Liver (tissue), 8 donors: ENCODE measurements at regions not wholly inside any gene's neighbourhood (a gene's known extent, or its start where the extent isn't known, plus 50 kb on each side); places are given as distances from the start of the nearest gene placed in this dataset.

Experiments
- DNase-seq: peaks from one replicate; pipeline ENCODE4 v3.0.0-alpha.2; 2017; ENCODE audit warnings: low spot score
- H3K27ac ChIP-seq, 2 donors: one replicate each; pipeline ENCODE4 v1.7.0; 2013; ENCODE audit warnings: inconsistent platforms in 2 of 2, low read length in 2 of 2, control low read depth in 1 of 2, low read depth in 1 of 2, mild to moderate bottlenecking in 1 of 2
- H3K27me3 ChIP-seq, 4 donors: one replicate each; pipeline versions ENCODE4 v1.6.1 to v1.7.0; 2013; ENCODE audit warnings: low read length in 3 of 4, inconsistent platforms in 1 of 4, mild to moderate bottlenecking in 1 of 4, moderate library complexity in 1 of 4; ENCODE audit not compliant: control insufficient read depth in 4 of 4, insufficient read depth in 4 of 4
- H3K36me3 ChIP-seq, 4 donors: one replicate each; pipeline versions ENCODE4 v1.6.1 to v1.7.0; 2013; ENCODE audit warnings: low read length in 3 of 4, mild to moderate bottlenecking in 3 of 4, low read depth in 1 of 4, moderate library complexity in 1 of 4; ENCODE audit not compliant: control insufficient read depth in 4 of 4, insufficient read depth in 3 of 4
- H3K4me1 ChIP-seq, 4 donors: one replicate each; pipeline versions ENCODE4 v1.6.1 to v1.7.0; 2013; ENCODE audit warnings: low read length in 3 of 4, mild to moderate bottlenecking in 3 of 4, moderate library complexity in 1 of 4; ENCODE audit not compliant: control insufficient read depth in 4 of 4, insufficient read depth in 4 of 4
- H3K4me3 ChIP-seq, 3 donors: one replicate each; pipeline versions ENCODE4 v1.6.1 to v1.7.0; 2013; ENCODE audit warnings: low read length in 3 of 3, control low read depth in 1 of 3, low read depth in 1 of 3, mild to moderate bottlenecking in 1 of 3
- H3K9ac ChIP-seq, 2 donors: one replicate each; pipeline ENCODE4 v1.7.0; 2013; ENCODE audit warnings: low read length in 2 of 2, mild to moderate bottlenecking in 2 of 2, moderate library complexity in 2 of 2, control low read depth in 1 of 2, low read depth in 1 of 2
- H3K9me3 ChIP-seq, 4 donors: one replicate each; pipeline versions ENCODE4 v1.6.1 to v1.7.0; 2013; ENCODE audit warnings: low read length in 3 of 4; ENCODE audit not compliant: control insufficient read depth in 4 of 4
- ATF3 ChIP-seq: IDR thresholded peaks from 2 replicates; pipeline ENCODE4 v1.6.1; 2016; ENCODE audit warnings: antibody characterized with exemption
- EGR1 ChIP-seq, 2 donors: IDR thresholded peaks; 2 replicates each; pipeline ENCODE4 v1.6.1; 2016 to 2018; ENCODE audit warnings: antibody characterized with exemption in 2 of 2, low read depth in 2 of 2
- FOXA1 ChIP-seq: IDR thresholded peaks from 2 replicates; pipeline ENCODE4 v1.6.1; 2016; ENCODE audit warnings: antibody characterized with exemption
- FOXA2 ChIP-seq: IDR thresholded peaks from 2 replicates; pipeline ENCODE4 v1.6.1; 2016; ENCODE audit warnings: antibody characterized with exemption
- GABPA ChIP-seq, 2 donors: IDR thresholded peaks in 1 of 2; conservative IDR thresholded peaks in 1 of 2; 2 replicates each; pipeline ENCODE4 v1.6.1; 2016; ENCODE audit warnings: antibody characterized with exemption in 2 of 2, mild to moderate bottlenecking in 1 of 2, moderate library complexity in 1 of 2
- HNF4A ChIP-seq, 2 donors: conservative IDR thresholded peaks; 2 replicates each; pipeline ENCODE4 v1.6.1; 2016; ENCODE audit warnings: antibody characterized with exemption in 2 of 2, mild to moderate bottlenecking in 2 of 2
- HNF4G ChIP-seq: IDR thresholded peaks from 2 replicates; pipeline ENCODE4 v1.6.1; 2016; ENCODE audit warnings: antibody characterized with exemption
- JUND ChIP-seq, 2 donors: IDR thresholded peaks; 2 replicates each; pipeline ENCODE4 v1.6.1; 2016; ENCODE audit warnings: antibody characterized with exemption in 2 of 2
- NR2F2 ChIP-seq: IDR thresholded peaks from 2 replicates; pipeline ENCODE4 v1.6.1; 2016; ENCODE audit warnings: antibody characterized with exemption
- RAD21 ChIP-seq, 2 donors: IDR thresholded peaks; 2 replicates each; pipeline ENCODE4 v1.6.1; 2016; ENCODE audit warnings: antibody characterized with exemption in 2 of 2, mild to moderate bottlenecking in 2 of 2
- REST ChIP-seq: IDR thresholded peaks from 2 replicates; pipeline ENCODE4 v1.6.1; 2016; ENCODE audit warnings: antibody characterized with exemption, mild to moderate bottlenecking
- RXRA ChIP-seq, 2 donors: IDR thresholded peaks; 2 replicates each; pipeline ENCODE4 v1.6.1; 2017 to 2018; ENCODE audit warnings: antibody characterized with exemption in 2 of 2, mild to moderate bottlenecking in 1 of 2
- SP1 ChIP-seq: IDR thresholded peaks from 2 replicates; pipeline ENCODE4 v1.6.1; 2018; ENCODE audit warnings: antibody characterized with exemption, mild to moderate bottlenecking
- TAF1 ChIP-seq: conservative IDR thresholded peaks from 2 replicates; pipeline ENCODE4 v1.6.1; 2016; ENCODE audit warnings: antibody characterized with exemption, mild to moderate bottlenecking
- YY1 ChIP-seq: IDR thresholded peaks from 2 replicates; pipeline ENCODE4 v1.6.1; 2016; ENCODE audit warnings: antibody characterized with exemption, mild to moderate bottlenecking
- WGBS: extraction: QIAGEN DNeasy Blood & Tissue Kit; methylation state at CpG from one replicate; pipeline ENCODE4 v1.1.7; 2013; 5-methylcytosine and 5-hydroxymethylcytosine counted together
- TF ChIP-seq, protein P1 (sequence below): fragments of 150-350 bp; IDR thresholded peaks from 2 replicates; pipeline ENCODE4 v1.5.1; 2017; ENCODE audit warnings: improper control_type of control experiment, low read depth, low read length; ENCODE audit not compliant: missing input control
- TF ChIP-seq, protein P2 (sequence below): IDR thresholded peaks from 2 replicates; pipeline ENCODE4 v1.6.1; 2016; ENCODE audit warnings: antibody characterized with exemption
- TF ChIP-seq, protein P3 (sequence below): IDR thresholded peaks from 2 replicates; pipeline ENCODE4 v1.6.1; 2016; ENCODE audit warnings: antibody characterized with exemption
- donor health status: healthy.
- donor health status: healthy.
- donor health status: healthy.
- donor health status: healthy.
- donor health status: healthy.

GRCh38 chr20:48530957-48531356 lies 296.8 kb downstream of the PREX1 start:
- no peak for DNase-seq
- WGBS, result 77% methylated on average over 5 of the region's 5 CpGs
- Histone ChIP-seq H3K4me3 (no peak overlapping the region), H3K27me3 (peaks cover 0 to 14% (median under 1%) of the 10 kb centered on the region in 4 donors), H3K9me3 (no peaks in the 10 kb centered on the region), H3K4me1 (no peaks in the 10 kb centered on the region), H3K27ac (no peak overlapping the region), H3K36me3 (no peaks in the 10 kb centered on the region), H3K9ac (no peak overlapping the region)
- TF ChIP-seq ATF3 (no peak), HNF4A (conservative IDR thresholded peaks at IDR 0.05) (no peak), JUND (IDR thresholded peaks at IDR 0.05) (no peak), RAD21 (IDR thresholded peaks at IDR 0.05) (no peak), REST (no peak)
- TF ChIP-seq, protein P1, sequence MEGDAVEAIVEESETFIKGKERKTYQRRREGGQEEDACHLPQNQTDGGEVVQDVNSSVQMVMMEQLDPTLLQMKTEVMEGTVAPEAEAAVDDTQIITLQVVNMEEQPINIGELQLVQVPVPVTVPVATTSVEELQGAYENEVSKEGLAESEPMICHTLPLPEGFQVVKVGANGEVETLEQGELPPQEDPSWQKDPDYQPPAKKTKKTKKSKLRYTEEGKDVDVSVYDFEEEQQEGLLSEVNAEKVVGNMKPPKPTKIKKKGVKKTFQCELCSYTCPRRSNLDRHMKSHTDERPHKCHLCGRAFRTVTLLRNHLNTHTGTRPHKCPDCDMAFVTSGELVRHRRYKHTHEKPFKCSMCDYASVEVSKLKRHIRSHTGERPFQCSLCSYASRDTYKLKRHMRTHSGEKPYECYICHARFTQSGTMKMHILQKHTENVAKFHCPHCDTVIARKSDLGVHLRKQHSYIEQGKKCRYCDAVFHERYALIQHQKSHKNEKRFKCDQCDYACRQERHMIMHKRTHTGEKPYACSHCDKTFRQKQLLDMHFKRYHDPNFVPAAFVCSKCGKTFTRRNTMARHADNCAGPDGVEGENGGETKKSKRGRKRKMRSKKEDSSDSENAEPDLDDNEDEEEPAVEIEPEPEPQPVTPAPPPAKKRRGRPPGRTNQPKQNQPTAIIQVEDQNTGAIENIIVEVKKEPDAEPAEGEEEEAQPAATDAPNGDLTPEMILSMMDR, result no peak

- Histone ChIP-seq H3K4me1 (no peaks in the 10 kb centered on the region), H3K9ac (no peak overlapping the region), H3K36me3 (no peaks in the 10 kb centered on the region), H3K4me3 (no peak overlapping the region), H3K27ac (no peak overlapping the region), H3K9me3 (no peaks in the 10 kb centered on the region), H3K27me3 (peaks cover 0 to 14% (median under 1%) of the 10 kb centered on the region in 4 donors)
- WGBS, result 91% methylated on average over 7 of the region's 7 CpGs
- DNase-seq, result no peak
- TF ChIP-seq FOXA2 (no peak), GABPA (IDR thresholded peaks at IDR 0.05 in 1 of 2, conservative IDR thresholded peaks at IDR 0.05 in 1 of 2) (no peak), JUND (IDR thresholded peaks at IDR 0.05) (no peak), HNF4A (conservative IDR thresholded peaks at IDR 0.05) (no peak), RXRA (IDR thresholded peaks at IDR 0.05) (no peak), FOXA1 (no peak), EGR1 (IDR thresholded peaks at IDR 0.05; ENCODE audit: low read depth in 2 of 2) (no peak), SP1 (no peak), ATF3 (no peak), REST (no peak), HNF4G (no peak), RAD21 (IDR thresholded peaks at IDR 0.05) (no peak), NR2F2 (no peak), TAF1 (no peak), YY1 (no peak)
- TF ChIP-seq, protein P2, sequence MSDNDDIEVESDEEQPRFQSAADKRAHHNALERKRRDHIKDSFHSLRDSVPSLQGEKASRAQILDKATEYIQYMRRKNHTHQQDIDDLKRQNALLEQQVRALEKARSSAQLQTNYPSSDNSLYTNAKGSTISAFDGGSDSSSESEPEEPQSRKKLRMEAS, result no peak
- TF ChIP-seq, protein P1, result no peak
- TF ChIP-seq, protein P3, sequence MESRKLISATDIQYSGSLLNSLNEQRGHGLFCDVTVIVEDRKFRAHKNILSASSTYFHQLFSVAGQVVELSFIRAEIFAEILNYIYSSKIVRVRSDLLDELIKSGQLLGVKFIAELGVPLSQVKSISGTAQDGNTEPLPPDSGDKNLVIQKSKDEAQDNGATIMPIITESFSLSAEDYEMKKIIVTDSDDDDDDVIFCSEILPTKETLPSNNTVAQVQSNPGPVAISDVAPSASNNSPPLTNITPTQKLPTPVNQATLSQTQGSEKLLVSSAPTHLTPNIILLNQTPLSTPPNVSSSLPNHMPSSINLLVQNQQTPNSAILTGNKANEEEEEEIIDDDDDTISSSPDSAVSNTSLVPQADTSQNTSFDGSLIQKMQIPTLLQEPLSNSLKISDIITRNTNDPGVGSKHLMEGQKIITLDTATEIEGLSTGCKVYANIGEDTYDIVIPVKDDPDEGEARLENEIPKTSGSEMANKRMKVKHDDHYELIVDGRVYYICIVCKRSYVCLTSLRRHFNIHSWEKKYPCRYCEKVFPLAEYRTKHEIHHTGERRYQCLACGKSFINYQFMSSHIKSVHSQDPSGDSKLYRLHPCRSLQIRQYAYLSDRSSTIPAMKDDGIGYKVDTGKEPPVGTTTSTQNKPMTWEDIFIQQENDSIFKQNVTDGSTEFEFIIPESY, result no peak
Observed at GRCh38 chr20:48528346-48528745, 299.5 kb downstream of the PREX1 start.
